HCT116 (cell line): ENCODE measurements at regions not wholly inside any gene's neighbourhood (a gene's known extent, or its start where the extent isn't known, plus 50 kb on each side); places are given as distances from the start of the nearest gene placed in this dataset.

Experiments used
- CBX3 ChIP-seq: IDR thresholded peaks from 2 replicates; pipeline ENCODE4 v1.6.1; 2012; ENCODE audit warnings: low read depth
- EZH2 ChIP-seq: fragments of 200-600 bp; sonication (generic); IDR thresholded peaks from 2 replicates; pipeline ENCODE4 v1.6.1; 2017; ENCODE audit warnings: antibody characterized with exemption, mixed run types
- EZH2phosphoT487 ChIP-seq: fragments of 200-600 bp; IDR thresholded peaks from 2 replicates; pipeline ENCODE4 v1.6.1; 2018; ENCODE audit warnings: antibody characterized with exemption, borderline replicate concordance
- JUND ChIP-seq: IDR thresholded peaks from 2 replicates; pipeline ENCODE4 v1.6.1; 2012
- POLR2A ChIP-seq: IDR thresholded peaks from 2 replicates; pipeline ENCODE4 v1.7.0; 2011; ENCODE audit warnings: borderline replicate concordance; ENCODE audit not compliant: insufficient read depth, insufficient read length; ENCODE audit errors: extremely low read depth
- POLR2AphosphoS5 ChIP-seq: IDR thresholded peaks from 2 replicates; pipeline ENCODE4 v1.6.1; 2011; ENCODE audit warnings: mild to moderate bottlenecking, low read depth, low read length, moderate library complexity
- RAD21 ChIP-seq: IDR thresholded peaks from 2 replicates; pipeline ENCODE4 v1.6.1; 2012; ENCODE audit warnings: low read depth, mild to moderate bottlenecking
- YY1 ChIP-seq: IDR thresholded peaks from 2 replicates; pipeline ENCODE4 v1.6.1; 2011; ENCODE audit warnings: low read length, low read depth, moderate library complexity, mild to moderate bottlenecking; ENCODE audit not compliant: insufficient replicate concordance; ENCODE audit errors: extremely low read depth
- ZNF274 ChIP-seq: fragments of 200-500 bp; sonication (Bioruptor generic); IDR thresholded peaks from 2 replicates; pipeline ENCODE4 v1.6.1; 2014; ENCODE audit warnings: mild to moderate bottlenecking, low read depth, low read length, inconsistent platforms
- TF ChIP-seq, protein P1 (sequence below), 3 experiments: fragments of 200-600 bp in 1 of 3; sonication (generic) in 1 of 3; IDR thresholded peaks in 2 of 3; conservative IDR thresholded peaks in 1 of 3; 2 replicates each; pipeline ENCODE4 v1.5.1; 2012 to 2017; ENCODE audit warnings: low read depth in 2 of 3, low read length in 2 of 3, antibody characterized with exemption in 1 of 3, borderline replicate concordance in 1 of 3, control low read depth in 1 of 3, mild to moderate bottlenecking in 1 of 3, mixed read lengths in 1 of 3, mixed run types in 1 of 3, moderate library complexity in 1 of 3; ENCODE audit not compliant: insufficient read depth in 1 of 3
- TF ChIP-seq, protein P2 (sequence below): IDR thresholded peaks from 2 replicates; pipeline ENCODE4 v1.6.1; 2012; ENCODE audit warnings: low read depth

DNA sequence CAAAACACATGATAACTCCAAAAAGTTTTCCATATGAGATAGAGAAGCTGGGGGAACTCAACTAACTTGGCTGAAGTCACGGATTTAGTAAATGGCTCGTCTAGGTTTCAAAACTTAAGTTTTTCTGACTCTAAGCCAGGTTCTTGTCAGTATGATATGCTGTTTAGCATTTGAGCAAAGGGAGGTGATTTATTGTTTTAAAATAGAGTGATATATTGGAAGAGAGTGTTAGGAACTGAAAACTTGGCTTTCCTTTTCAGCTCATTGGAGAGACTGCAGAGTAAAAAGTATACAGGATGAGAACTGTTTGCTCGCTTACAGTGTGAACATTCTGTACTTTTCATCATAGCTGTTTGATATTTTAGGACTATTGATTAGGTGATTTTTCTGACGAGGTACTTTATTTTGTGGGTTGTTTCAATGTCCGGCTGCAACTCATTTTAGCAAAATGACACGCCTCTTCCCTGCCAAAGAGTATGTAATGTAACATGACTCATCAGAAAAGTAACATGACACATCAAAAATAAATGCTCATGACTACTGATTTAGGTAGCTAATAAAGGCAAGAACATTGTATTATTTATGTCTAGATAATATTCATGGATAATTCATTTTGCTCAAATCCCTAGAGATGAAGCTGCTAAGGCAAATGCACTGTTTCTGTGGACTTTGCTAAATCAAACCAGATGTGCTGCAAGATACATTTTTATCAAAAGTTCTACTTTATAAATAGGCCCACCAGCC, 355.1 kb downstream of the GPATCH2 start:
- TF ChIP-seq, protein P1, sequence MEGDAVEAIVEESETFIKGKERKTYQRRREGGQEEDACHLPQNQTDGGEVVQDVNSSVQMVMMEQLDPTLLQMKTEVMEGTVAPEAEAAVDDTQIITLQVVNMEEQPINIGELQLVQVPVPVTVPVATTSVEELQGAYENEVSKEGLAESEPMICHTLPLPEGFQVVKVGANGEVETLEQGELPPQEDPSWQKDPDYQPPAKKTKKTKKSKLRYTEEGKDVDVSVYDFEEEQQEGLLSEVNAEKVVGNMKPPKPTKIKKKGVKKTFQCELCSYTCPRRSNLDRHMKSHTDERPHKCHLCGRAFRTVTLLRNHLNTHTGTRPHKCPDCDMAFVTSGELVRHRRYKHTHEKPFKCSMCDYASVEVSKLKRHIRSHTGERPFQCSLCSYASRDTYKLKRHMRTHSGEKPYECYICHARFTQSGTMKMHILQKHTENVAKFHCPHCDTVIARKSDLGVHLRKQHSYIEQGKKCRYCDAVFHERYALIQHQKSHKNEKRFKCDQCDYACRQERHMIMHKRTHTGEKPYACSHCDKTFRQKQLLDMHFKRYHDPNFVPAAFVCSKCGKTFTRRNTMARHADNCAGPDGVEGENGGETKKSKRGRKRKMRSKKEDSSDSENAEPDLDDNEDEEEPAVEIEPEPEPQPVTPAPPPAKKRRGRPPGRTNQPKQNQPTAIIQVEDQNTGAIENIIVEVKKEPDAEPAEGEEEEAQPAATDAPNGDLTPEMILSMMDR (IDR thresholded peaks at IDR 0.05 in 2 of 3, conservative IDR thresholded peaks at IDR 0.05 in 1 of 3; ENCODE audit: borderline replicate concordance in 1 of 3, insufficient read depth in 1 of 3, low read depth in 2 of 3, low read length in 2 of 3) = no peak
- TF ChIP-seq EZH2 (no peak), ZNF274 (no peak), RAD21 (no peak), CBX3 (no peak), JUND (no peak), POLR2A (no peak), POLR2AphosphoS5 (no peak), EZH2phosphoT487 (no peak), YY1 (no peak)
- TF ChIP-seq, protein P2, sequence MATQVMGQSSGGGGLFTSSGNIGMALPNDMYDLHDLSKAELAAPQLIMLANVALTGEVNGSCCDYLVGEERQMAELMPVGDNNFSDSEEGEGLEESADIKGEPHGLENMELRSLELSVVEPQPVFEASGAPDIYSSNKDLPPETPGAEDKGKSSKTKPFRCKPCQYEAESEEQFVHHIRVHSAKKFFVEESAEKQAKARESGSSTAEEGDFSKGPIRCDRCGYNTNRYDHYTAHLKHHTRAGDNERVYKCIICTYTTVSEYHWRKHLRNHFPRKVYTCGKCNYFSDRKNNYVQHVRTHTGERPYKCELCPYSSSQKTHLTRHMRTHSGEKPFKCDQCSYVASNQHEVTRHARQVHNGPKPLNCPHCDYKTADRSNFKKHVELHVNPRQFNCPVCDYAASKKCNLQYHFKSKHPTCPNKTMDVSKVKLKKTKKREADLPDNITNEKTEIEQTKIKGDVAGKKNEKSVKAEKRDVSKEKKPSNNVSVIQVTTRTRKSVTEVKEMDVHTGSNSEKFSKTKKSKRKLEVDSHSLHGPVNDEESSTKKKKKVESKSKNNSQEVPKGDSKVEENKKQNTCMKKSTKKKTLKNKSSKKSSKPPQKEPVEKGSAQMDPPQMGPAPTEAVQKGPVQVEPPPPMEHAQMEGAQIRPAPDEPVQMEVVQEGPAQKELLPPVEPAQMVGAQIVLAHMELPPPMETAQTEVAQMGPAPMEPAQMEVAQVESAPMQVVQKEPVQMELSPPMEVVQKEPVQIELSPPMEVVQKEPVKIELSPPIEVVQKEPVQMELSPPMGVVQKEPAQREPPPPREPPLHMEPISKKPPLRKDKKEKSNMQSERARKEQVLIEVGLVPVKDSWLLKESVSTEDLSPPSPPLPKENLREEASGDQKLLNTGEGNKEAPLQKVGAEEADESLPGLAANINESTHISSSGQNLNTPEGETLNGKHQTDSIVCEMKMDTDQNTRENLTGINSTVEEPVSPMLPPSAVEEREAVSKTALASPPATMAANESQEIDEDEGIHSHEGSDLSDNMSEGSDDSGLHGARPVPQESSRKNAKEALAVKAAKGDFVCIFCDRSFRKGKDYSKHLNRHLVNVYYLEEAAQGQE = no peak
